HG03095 (cell line): ENCODE measurements at regions not wholly inside any gene's neighbourhood (a gene's known extent, or its start where the extent isn't known, plus 50 kb on each side); places are given as distances from the start of the nearest gene placed in this dataset.

Source experiments
- ATAC-seq: cut with Tn5 transposase; IDR thresholded peaks from one replicate; pipeline ENCODE4 v1.9.1; 2021; ENCODE audit warnings: moderate library complexity; ENCODE audit not compliant: unreplicated experiment

DNA sequence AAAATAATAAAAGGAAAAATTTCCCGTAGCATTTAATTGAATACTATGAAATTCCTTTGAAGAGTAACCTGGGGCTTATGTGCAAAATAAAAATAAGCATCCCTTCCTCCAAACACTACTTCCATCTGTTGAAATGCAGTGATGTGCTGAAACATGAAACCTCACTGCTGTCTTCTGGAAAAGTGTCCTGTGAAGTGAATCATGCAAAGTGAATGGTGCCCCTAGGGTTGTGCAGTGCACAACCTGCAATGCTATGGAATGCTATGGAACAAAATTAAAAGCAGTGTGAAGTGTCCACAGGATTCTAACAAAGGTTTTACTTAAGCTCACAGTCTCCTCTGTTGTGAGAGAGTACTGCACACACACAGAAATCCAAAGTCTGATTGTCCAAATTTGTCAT is 480.9 kb downstream of the ETV1 start:
- ATAC-seq: no peak

DNA sequence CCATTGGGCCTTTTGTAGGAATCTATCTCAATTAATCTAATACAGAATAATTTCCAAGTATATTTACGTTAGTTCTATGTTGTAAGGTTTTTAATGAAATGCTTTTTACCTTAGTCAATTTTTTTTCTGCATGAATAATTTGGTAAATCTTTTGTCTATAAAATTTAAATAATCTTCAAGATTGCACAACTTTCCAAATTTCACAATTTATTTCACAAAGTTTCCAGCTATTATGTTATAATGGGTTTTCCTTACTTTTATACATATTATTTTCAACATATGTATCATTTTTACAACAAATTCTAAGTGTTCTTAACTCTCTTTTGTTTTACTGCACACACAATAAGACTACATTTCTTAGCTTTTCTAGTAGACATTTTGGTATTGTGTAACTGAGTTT is 470.7 kb downstream of the ETV1 start:
- no peak for ATAC-seq

GRCh38 chr7:13524076-13524475 is 465.4 kb downstream of the ETV1 start:
- no peak for ATAC-seq

- ATAC-seq: no peak
Observed at GRCh38 chr7:13532028-13532753, 457.3 kb downstream of the ETV1 start.

- ATAC-seq: no peak
Observed at GRCh38 chr7:13538669-13539068, 450.8 kb downstream of the ETV1 start.

GRCh38 chr7:13540429-13540828 is 449.0 kb downstream of the ETV1 start:
- ATAC-seq: no peak

DNA sequence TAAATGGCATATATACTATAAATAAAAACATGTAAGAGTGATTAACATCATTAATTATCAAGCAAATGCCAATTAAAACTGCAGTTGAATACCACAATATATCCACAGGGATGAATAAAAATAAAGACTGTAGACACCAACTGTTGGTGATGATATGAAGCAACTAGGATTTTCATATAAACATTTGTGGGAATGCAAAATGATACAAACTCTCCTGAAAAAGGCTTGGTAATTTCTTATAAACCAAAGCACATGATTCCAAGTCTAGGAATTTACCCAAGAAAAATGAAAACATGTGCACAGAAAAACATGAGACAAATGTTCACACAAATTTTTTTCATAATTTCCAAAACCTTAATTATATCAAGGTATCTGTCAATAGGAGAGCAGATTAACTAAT is 448.1 kb downstream of the ETV1 start:
- ATAC-seq: no peak

DNA sequence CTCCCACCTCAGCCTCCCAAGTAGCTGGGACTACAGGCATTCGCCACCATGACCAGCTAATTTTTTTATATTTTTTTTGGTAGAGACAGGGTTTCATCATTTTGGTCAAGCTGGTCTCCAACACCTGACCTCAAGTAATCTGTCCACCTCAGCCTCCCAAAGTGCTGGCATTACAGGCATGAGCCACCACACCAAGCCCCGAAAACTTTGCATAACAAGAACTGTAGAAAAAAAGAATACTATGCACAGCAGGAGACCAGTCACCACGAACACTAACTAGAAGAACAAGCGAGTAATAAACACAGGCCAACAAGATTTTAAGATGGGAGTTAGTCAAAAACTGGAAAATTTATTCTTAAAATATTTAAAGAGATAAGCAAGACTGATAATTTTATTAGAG is 447.0 kb downstream of the ETV1 start:
- ATAC-seq: no peak

DNA sequence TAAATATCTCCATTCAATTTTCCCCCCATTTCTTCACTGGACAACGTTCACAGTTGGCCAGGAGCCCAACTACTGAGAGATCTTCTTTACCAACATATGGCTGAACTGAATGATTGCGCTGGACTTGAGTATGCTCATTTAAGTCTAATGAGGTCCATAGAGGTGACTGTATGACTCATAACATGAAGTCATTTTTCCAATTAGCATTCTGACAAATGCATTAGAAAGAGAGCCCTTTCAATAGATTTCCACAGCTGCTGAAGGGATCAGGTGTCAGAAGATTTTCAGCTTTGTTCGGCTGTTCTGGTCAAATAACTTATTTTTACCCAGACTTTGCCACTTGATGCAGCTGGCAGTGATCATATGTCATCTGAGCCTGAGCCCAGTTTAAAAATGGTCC is 438.0 kb downstream of the ETV1 start:
- no peak for ATAC-seq

GRCh38 chr7:13560441-13560840 is 429.0 kb downstream of the ETV1 start:
- no peak for ATAC-seq

DNA sequence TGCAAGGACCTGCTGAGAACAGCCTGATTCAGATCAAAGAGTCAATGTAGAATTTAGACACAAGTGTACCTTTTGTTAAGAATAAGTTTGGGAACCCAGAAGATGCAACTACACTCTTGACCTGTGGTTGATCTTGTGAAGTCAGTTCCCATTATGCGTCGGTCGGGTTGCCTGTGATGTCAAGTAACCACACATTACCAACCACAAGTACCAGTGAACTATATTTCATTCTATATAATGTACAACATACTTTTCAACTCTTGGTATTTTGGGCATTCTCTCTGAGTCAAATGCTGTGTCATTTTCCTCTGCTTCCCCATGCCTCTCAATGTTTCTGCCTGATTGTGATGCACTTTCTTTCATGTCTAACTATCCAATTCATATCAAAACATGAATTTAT is 426.2 kb downstream of the ETV1 start:
- ATAC-seq: no peak

DNA sequence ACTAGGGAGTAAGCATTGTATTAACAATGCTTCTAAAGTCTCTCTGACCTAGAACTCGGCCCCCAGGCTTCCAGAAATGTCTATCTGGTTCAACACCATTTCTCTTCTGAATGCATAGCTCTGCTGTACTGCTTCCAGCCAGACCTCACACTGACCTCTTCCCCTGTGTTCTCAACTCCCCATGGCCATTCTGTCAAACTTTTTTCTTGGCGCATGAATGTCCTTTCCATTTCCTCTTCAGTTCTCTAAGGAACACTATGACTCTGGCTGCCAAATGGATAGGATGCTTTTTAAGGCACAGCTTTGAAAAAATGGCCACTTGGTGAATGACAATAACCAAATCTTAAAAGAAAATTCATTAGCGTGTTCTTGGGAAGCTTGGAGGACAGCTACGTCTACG is 425.8 kb downstream of the ETV1 start:
- ATAC-seq: no peak

DNA sequence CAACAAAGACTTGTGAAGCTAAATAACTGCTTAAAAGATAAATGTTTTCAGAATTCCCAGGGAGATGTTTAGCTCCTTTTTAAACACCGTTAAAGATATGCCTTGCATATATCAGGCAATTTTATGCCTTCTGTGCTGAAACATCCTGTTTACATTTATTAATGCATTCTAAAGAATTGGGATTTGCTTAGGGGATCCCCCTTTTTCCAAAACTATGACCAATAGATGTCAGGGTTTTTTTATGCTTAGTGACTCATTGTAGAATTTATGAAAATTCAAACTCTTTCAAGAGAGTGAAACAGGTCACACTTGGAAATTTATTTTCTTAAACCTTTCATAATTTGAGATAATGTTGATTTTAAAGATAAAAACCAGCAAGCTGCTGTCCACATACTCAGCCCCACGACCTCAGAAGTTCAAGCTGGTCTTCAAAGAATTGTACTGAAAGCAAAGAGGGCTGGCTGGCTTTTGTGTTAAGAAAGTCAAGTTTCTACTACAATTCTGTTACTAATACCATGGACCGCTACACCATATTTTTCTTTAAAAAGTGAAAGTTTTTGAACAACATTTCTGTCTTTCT is 411.8 kb downstream of the ETV1 start:
- no peak for ATAC-seq

GRCh38 chr7:13578294-13578693 is 411.2 kb downstream of the ETV1 start:
- ATAC-seq: no peak

- ATAC-seq: no peak
Observed at GRCh38 chr7:13581097-13581496, 408.4 kb downstream of the ETV1 start.

- ATAC-seq: no peak
Observed at GRCh38 chr7:13593854-13594253, 395.6 kb downstream of the ETV1 start.

- ATAC-seq: no peak
Observed at GRCh38 chr7:13602036-13602435, 387.4 kb downstream of the ETV1 start.

- no peak for ATAC-seq
Observed at GRCh38 chr7:13603016-13603415, 386.4 kb downstream of the ETV1 start.

DNA sequence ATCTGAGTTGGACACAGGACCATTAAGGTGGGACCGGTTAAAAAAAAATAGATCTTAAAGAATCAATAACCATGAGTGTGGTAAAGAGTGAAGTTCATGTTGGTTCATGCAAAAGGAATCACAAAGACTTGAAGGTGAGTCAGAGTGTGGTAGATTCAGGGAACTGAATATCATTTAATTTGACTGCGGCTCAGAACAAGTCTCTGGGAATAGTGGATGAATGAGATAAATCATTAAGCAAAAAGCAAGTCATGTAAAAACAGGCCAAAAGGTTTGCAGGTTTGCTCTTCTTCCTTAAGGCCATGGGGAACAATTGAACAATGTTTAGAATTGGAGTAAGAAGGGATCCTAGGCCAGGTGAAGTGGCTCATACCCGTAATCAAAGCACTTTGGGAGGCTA is 385.8 kb downstream of the ETV1 start:
- ATAC-seq: no peak

GRCh38 chr7:13604178-13604577 is 385.3 kb downstream of the ETV1 start:
- no peak for ATAC-seq

GRCh38 chr7:13610372-13610771 is 379.1 kb downstream of the ETV1 start:
- no peak for ATAC-seq

GRCh38 chr7:13615679-13616078 is 373.8 kb downstream of the ETV1 start:
- no peak for ATAC-seq

GRCh38 chr7:13627455-13627854 is 362.0 kb downstream of the ETV1 start:
- no peak for ATAC-seq
